AG10803 (cell line): ENCODE measurements at regions not wholly inside any gene's neighbourhood (a gene's known extent, or its start where the extent isn't known, plus 50 kb on each side); places are given as distances from the start of the nearest gene placed in this dataset.
A peak's percentile ranks its signal among the peaks of the same experiment; 100 is the strongest.

Experiments
- DNase-seq: peaks from one replicate; pipeline ENCODE4 v3.0.0; 2010; ENCODE audit warnings: low read depth
- H3K4me3 ChIP-seq: 2 replicates; pipeline ENCODE4 v1.5.1; 2011; ENCODE audit warnings: mild to moderate bottlenecking, low read length, control low read depth
- CTCF ChIP-seq: conservative IDR thresholded peaks from 2 replicates; pipeline ENCODE4 v1.5.1; 2011; ENCODE audit warnings: mild to moderate bottlenecking, low read length, control low read depth, inconsistent platforms

DNA sequence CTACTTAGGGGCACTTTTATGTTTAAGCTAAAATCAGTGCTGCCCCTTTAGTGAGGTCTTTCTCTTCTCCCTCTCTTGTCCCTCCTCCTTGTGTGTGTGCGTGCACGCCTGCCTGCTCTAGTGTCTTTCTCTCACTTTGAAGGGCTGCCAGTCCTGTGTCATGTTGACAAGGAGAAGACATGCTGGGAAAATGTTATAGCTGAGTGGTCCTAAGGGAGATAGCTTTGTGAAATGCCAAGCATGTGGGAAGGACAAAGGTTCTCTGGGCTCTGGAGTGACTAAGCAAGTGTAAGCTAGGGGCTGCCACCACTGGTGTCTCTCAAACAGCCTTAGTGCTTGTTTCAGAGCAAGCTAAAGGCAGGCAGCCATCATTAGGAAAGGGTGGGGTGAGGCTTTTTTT, 108.4 kb downstream of the EMP1 start:
- H3K4me3 ChIP-seq: no peak overlapping the region
- DNase-seq: no peak
- TF ChIP-seq CTCF: no peak

GRCh38 chr12:13299457-13299856, 102.9 kb downstream of the EMP1 start:
- no peak overlapping the region for H3K4me3 ChIP-seq
- DNase-seq: no peak
- no peak for TF ChIP-seq CTCF

DNA sequence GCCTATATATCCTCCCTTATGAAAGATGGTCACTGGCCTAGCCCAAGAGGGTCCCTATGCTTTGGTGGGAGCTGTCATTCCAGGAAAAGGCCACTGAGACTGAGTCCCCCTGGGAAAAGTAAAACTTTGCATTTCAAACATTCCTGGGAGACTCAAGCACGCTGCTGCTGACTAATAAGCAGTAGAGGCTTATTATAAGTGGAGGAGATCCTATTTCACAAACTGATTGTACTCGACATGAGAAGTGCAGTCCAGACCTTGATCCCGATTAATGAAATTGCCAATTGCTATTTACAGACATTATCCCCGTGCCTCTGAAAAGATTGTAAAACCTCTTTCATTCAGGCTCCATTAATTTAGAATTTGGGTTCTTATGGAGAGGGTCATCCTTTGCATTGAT, 96.6 kb downstream of the EMP1 start:
- no peak for TF ChIP-seq CTCF
- no peak overlapping the region for H3K4me3 ChIP-seq
- DNase-seq: peak; percentile 28

- no peak for TF ChIP-seq CTCF
- peak; percentile 49 for DNase-seq
- H3K4me3 ChIP-seq: no peak overlapping the region
Observed at GRCh38 chr12:13289653-13290289, 93.2 kb downstream of the EMP1 start.

DNA sequence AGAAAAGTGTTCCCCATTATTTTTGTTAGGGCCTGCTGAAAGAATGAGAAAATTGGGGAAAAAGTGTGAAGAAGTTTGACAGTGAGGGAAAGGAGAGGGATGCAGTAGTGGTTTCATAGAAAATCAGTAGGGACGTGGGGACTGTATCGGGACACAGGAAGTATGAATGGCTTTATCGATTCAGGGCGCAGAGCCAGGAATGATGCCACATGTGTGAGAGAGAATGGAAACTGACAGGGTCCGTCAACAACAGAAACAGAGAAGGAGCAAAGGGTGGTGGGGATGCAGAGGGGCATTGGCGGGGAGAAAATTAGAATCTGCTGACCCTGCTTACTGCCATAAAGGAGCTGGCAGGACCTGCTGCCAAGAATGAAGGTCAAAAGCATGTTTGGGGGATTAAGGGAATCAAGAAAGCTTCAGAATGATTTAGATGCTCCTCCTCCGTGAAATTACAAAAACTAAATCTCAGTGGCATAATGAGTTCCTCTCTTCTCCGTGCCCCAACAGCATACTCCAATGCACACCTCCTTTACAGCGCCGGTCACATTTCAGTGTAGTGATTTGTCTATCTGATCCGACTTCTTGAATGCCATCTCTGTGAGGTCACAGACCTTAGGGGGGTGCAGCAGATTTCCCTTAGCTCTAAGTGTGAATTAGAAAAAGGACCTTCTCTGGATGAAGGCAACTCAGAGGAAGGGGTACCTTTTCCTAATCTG, 92.6 kb downstream of the EMP1 start:
- peak; percentile 11 for DNase-seq
- no peak for TF ChIP-seq CTCF
- H3K4me3 ChIP-seq: no peak overlapping the region

DNA sequence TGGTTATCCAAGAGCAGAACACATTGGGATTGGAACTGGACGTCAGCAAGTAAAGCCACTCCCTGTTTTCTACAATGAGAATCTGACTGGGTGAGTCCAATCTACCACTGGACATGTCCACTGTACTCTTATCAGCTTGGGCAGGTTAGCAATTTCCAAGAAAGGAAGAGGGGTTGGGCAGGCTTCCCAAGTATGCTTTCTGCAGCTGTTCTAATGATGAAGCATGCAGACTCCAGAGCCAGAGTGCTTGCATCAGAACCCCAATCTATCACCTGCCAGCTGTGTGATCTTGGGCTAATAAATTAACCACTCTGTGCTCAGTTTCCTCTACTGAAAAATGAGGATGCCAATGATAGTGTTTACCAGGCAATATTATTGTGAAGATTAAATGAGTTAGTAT, 92.0 kb downstream of the EMP1 start:
- no peak for TF ChIP-seq CTCF
- DNase-seq: peak; percentile 9
- no peak overlapping the region for H3K4me3 ChIP-seq

- no peak for DNase-seq
Observed at GRCh38 chr12:13283867-13284266, 87.3 kb downstream of the EMP1 start.

More at GRCh38 chr12:13283867-13284266, 87.3 kb downstream of the EMP1 start:
- no peak for TF ChIP-seq CTCF
- no peak overlapping the region for H3K4me3 ChIP-seq
